PC-9 (cell line): ENCODE measurements at regions not wholly inside any gene's neighbourhood (a gene's known extent, or its start where the extent isn't known, plus 50 kb on each side); places are given as distances from the start of the nearest gene placed in this dataset.

Experiments
- EZH2 ChIP-seq: fragments of 200-600 bp; sonication (generic); IDR thresholded peaks from 2 replicates; pipeline ENCODE4 v1.8.0; 2017; ENCODE audit warnings: antibody characterized with exemption, low read depth
- TF ChIP-seq, protein P1 (sequence below): fragments of 200-600 bp; sonication (generic); conservative IDR thresholded peaks from 2 replicates; pipeline ENCODE4 v1.6.1; 2017; ENCODE audit warnings: mixed run types, antibody characterized with exemption, mild to moderate bottlenecking, moderate library complexity

DNA sequence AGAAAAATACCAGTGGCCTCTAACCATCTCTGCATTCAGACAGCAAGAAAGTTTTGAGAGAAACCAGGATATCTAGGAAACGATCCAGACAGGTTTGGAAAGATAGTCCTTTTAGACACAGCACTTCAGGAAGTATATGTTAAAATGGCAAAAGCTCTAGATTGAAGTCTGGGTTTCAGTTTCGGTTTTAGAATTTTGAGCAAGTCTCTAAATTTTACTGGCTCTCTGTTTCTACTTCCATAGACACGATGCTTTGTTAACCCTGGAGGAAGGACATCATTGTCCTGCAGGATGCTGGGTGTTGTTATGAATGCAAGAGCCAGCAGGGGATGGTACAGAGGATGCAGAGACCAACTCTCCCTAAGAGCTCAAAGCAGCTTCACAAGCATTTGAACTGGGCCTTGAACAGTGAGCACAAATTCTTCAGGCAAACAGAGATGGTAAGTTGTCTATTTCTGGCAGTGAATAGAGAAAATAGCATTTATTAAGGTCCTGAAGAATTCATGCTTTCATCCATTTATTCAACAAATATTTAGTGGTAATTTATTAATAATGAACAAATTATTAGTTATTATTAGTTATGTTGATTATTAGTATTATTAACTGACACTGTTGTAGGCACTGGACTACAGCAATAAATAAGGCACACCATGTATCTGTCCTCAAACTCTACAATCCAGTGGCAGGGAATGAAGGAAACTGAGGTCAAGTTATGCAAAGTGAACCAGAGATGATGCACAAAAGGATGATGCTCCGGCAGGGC is 152.7 kb upstream of the NRP1 start:
- TF ChIP-seq, protein P1, sequence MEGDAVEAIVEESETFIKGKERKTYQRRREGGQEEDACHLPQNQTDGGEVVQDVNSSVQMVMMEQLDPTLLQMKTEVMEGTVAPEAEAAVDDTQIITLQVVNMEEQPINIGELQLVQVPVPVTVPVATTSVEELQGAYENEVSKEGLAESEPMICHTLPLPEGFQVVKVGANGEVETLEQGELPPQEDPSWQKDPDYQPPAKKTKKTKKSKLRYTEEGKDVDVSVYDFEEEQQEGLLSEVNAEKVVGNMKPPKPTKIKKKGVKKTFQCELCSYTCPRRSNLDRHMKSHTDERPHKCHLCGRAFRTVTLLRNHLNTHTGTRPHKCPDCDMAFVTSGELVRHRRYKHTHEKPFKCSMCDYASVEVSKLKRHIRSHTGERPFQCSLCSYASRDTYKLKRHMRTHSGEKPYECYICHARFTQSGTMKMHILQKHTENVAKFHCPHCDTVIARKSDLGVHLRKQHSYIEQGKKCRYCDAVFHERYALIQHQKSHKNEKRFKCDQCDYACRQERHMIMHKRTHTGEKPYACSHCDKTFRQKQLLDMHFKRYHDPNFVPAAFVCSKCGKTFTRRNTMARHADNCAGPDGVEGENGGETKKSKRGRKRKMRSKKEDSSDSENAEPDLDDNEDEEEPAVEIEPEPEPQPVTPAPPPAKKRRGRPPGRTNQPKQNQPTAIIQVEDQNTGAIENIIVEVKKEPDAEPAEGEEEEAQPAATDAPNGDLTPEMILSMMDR = no peak
- no peak for TF ChIP-seq EZH2
